Astrocyte of the cerebellum (primary cell): ENCODE measurements at regions not wholly inside any gene's neighbourhood (a gene's known extent, or its start where the extent isn't known, plus 50 kb on each side); places are given as distances from the start of the nearest gene placed in this dataset.

Experiments used
- DNase-seq: peaks from one replicate; pipeline ENCODE4 v3.0.0-alpha.2; 2011; ENCODE audit warnings: low read depth
- H3K4me3 ChIP-seq: 2 replicates; pipeline ENCODE4 v1.5.1; 2011; ENCODE audit warnings: mild to moderate bottlenecking, low read depth, low read length, moderate library complexity
- CTCF ChIP-seq: IDR thresholded peaks from 2 replicates; pipeline ENCODE4 v1.5.1; 2012; ENCODE audit warnings: low read length, low read depth, moderate library complexity, mild to moderate bottlenecking; ENCODE audit errors: missing control alignments
- in situ Hi-C: cut with HindIII; loops from 2 replicates; pipeline ENCODE4 v1.10.0; 2017; ENCODE audit warnings: low sequenced_read_pairs

GRCh38 chr18:2254977-2255376 is 316.3 kb downstream of the METTL4 start:
- no peak overlapping the region for H3K4me3 ChIP-seq
- in situ Hi-C loops, result no loop called here
- no peak for TF ChIP-seq CTCF
- no peak for DNase-seq

GRCh38 chr18:2256577-2256976 is 314.7 kb downstream of the METTL4 start:
- no peak for DNase-seq
- in situ Hi-C loops, result no loop called here
- H3K4me3 ChIP-seq, result no peak overlapping the region
- no peak for TF ChIP-seq CTCF

- in situ Hi-C loops, result no loop called here
- no peak overlapping the region for H3K4me3 ChIP-seq
- DNase-seq, result no peak
- TF ChIP-seq CTCF, result no peak
These were observed 312.4 kb downstream of the METTL4 start for GRCh38 chr18:2258954-2259353.

- no peak for DNase-seq
- no peak overlapping the region for H3K4me3 ChIP-seq
- in situ Hi-C loops, result no loop called here
- no peak for TF ChIP-seq CTCF
These were observed 307.9 kb downstream of the METTL4 start for GRCh38 chr18:2263303-2263890.

GRCh38 chr18:2274613-2275012 is 296.7 kb downstream of the METTL4 start:
- H3K4me3 ChIP-seq, result no peak overlapping the region
- in situ Hi-C loops, result no loop called here
- TF ChIP-seq CTCF, result no peak
- no peak for DNase-seq

- no peak for TF ChIP-seq CTCF
- no peak for DNase-seq
- no peak overlapping the region for H3K4me3 ChIP-seq
- in situ Hi-C loops, result no loop called here
These were observed 290.2 kb downstream of the METTL4 start for GRCh38 chr18:2281086-2281485.
